Gastrocnemius medialis (tissue), 4 donors: ENCODE measurements at regions not wholly inside any gene's neighbourhood (a gene's known extent, or its start where the extent isn't known, plus 50 kb on each side); places are given as distances from the start of the nearest gene placed in this dataset.

Experiments
- ATAC-seq, 2 donors: fragments of 150-250 bp; one replicate each; pipeline ENCODE4 v1.9.1; 2016
- DNase-seq, 2 donors: peaks; one replicate each; pipeline ENCODE4 v3.0.0-alpha.2; 2019
- H3K27ac ChIP-seq, 4 donors: fragments of 200-600 bp; sonication (generic); 1 replicate in 1 of 4; 2 replicates in 3 of 4; pipeline ENCODE4 v1.5.1; 2016 to 2018; ENCODE audit warnings: mild to moderate bottlenecking in 2 of 4, moderate library complexity in 1 of 4
- H3K27me3 ChIP-seq, 3 donors: fragments of 200-600 bp; sonication (generic) in 2 of 3; 1 replicate in 1 of 3; 2 replicates in 2 of 3; pipeline versions ENCODE4 v1.5.1 to v1.6.0; 2016 to 2019; ENCODE audit warnings: mild to moderate bottlenecking in 1 of 3, moderate library complexity in 1 of 3
- H3K36me3 ChIP-seq, 2 donors: fragments of 200-600 bp; sonication (generic) in 1 of 2; one replicate each; pipeline ENCODE4 v1.5.1; 2017 to 2018
- H3K4me1 ChIP-seq, 2 donors: fragments of 200-600 bp; sonication (generic) in 1 of 2; one replicate each; pipeline ENCODE4 v1.5.1; 2016 to 2017; ENCODE audit warnings: mild to moderate bottlenecking in 2 of 2
- H3K4me3 ChIP-seq, 4 donors: fragments of 200-600 bp; sonication (generic) in 3 of 4; 1 replicate in 1 of 4; 2 replicates in 3 of 4; pipeline ENCODE4 v1.5.1; 2016 to 2019; ENCODE audit warnings: mild to moderate bottlenecking in 2 of 4
- H3K9me3 ChIP-seq, 3 donors: fragments of 200-600 bp; sonication (generic) in 2 of 3; 1 replicate in 1 of 3; 2 replicates in 2 of 3; pipeline ENCODE4 v1.5.1; 2016 to 2019
- POLR2A ChIP-seq, 2 donors: fragments of 450-650 bp; IDR thresholded peaks; one replicate each; pipeline ENCODE4 v1.6.1; 2017; ENCODE audit warnings: antibody characterized with exemption in 2 of 2, mild to moderate bottlenecking in 2 of 2, moderate library complexity in 2 of 2
- in situ Hi-C, 4 donors: fragments of 200-750 bp; cut with MboI; loops; one replicate each; pipeline versions ENCODE4 v1.15.0 to v1.8.0; 2017; ENCODE audit warnings: low sequenced_read_pairs in 4 of 4
- intact Hi-C: fragments of 100-400 bp; cut with DNase I; formaldehyde crosslinking; loops from one replicate; pipeline ENCODE4 v1.15.1; 2023; ENCODE audit warnings: low total_unique reads
- TF ChIP-seq, protein P1 (sequence below), 5 experiments: fragments of 450-650 bp in 3 of 5; fragments of 200-600 bp in 2 of 5; sonication (generic) in 2 of 5; IDR thresholded peaks in 4 of 5; conservative IDR thresholded peaks in 1 of 5; 1 replicate in 4 of 5; 2 replicates in 1 of 5; pipeline ENCODE4 v1.5.1; 2016 to 2019; ENCODE audit warnings: antibody characterized with exemption in 5 of 5, mild to moderate bottlenecking in 3 of 5, moderate library complexity in 3 of 5

DNA sequence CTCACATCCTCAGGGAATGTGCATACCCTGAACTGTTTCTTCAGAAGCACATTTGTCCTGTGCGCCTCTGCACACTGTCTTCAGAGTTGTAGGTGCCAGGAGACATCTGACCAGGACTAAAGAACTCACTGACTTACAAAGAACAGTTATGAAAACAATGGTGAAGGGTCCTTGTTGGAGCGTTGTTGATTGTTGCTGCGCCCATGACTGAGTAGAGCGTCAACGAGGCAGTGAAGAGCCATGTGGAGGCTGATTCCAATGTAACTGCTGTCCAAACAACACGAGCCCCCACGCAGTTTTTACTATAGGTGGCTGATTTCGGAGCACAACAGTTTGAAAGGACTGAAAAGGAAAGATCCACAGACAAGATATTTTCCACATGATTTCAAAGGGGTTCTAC, 380.3 kb downstream of the CDH26 start:
- Histone ChIP-seq H3K27ac (no peak overlapping the region), H3K4me3 (no peak overlapping the region), H3K9me3 (no peaks in the 10 kb centered on the region), H3K4me1 (no peaks in the 10 kb centered on the region), H3K27me3 (no peaks in the 10 kb centered on the region), H3K36me3 (no peaks in the 10 kb centered on the region)
- TF ChIP-seq POLR2A (IDR thresholded peaks at IDR 0.05), result no peak
- TF ChIP-seq, protein P1, sequence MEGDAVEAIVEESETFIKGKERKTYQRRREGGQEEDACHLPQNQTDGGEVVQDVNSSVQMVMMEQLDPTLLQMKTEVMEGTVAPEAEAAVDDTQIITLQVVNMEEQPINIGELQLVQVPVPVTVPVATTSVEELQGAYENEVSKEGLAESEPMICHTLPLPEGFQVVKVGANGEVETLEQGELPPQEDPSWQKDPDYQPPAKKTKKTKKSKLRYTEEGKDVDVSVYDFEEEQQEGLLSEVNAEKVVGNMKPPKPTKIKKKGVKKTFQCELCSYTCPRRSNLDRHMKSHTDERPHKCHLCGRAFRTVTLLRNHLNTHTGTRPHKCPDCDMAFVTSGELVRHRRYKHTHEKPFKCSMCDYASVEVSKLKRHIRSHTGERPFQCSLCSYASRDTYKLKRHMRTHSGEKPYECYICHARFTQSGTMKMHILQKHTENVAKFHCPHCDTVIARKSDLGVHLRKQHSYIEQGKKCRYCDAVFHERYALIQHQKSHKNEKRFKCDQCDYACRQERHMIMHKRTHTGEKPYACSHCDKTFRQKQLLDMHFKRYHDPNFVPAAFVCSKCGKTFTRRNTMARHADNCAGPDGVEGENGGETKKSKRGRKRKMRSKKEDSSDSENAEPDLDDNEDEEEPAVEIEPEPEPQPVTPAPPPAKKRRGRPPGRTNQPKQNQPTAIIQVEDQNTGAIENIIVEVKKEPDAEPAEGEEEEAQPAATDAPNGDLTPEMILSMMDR (IDR thresholded peaks at IDR 0.05 in 4 of 5, conservative IDR thresholded peaks at IDR 0.05 in 1 of 5), result no peak
- intact Hi-C loops, result no loop called here
- in situ Hi-C loops, result no loop called here
- no peak for ATAC-seq
- no peak for DNase-seq

DNA sequence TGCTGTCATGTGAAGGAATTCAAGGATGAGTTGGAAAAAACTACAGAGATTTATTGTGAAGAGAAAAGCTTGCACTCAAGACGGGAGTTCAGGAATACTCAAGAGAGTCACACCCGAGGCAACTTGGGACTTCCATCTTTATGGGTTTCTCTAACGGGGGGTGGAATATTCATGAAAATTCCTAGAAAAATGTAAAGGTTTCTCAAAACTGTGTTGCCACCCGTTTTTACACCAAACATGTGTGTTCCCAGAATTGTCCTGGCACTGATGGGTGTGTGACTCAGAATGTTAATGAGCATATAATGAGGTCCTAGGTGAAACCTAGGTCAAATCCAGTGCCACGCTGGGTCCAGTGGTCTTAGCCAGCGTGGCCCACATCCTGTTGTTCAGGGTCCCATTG, 381.5 kb downstream of the CDH26 start:
- no peaks in the 10 kb centered on the region for H3K4me1 ChIP-seq

DNA sequence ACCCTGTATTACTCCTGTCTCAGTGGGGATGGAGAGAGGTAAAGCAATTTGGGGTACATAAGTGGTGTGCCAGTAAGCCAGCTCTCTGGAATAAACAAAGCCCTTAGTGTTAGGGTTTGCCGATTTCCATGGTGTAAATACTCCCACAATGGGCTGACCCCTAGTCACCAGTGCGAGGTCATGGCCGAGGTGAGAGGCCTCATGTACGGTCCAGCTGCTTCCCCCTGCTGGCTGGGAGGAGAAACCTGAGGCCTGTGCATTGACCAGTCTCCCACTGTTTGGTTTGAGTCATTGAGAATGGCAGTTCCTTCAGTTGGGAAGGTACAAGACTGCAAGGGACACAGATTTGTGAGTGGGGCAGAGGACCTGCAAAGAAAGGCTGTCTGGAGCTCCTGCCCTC, 382.0 kb downstream of the CDH26 start:
- no peaks in the 10 kb centered on the region for H3K36me3 ChIP-seq
- intact Hi-C loops, result no loop called here
- DNase-seq (no peak), ATAC-seq (no peak)
- TF ChIP-seq, protein P1 (IDR thresholded peaks at IDR 0.05 in 4 of 5, conservative IDR thresholded peaks at IDR 0.05 in 1 of 5), result no peak
- no peak for TF ChIP-seq POLR2A (IDR thresholded peaks at IDR 0.05)
- in situ Hi-C loops, result no loop called here
- no peaks in the 10 kb centered on the region for H3K4me1 ChIP-seq
- no peak overlapping the region for H3K4me3 ChIP-seq
- no peaks in the 10 kb centered on the region for H3K27me3 ChIP-seq
- H3K9me3 ChIP-seq, result no peaks in the 10 kb centered on the region
- no peak overlapping the region for H3K27ac ChIP-seq

More for the DNA sequence above, 381.5 kb downstream of the CDH26 start:
- H3K9me3 ChIP-seq, result no peaks in the 10 kb centered on the region
- H3K4me3 ChIP-seq, result no peak overlapping the region
- intact Hi-C loops (no loop called here), in situ Hi-C loops (no loop called here)
- TF ChIP-seq, protein P1 (IDR thresholded peaks at IDR 0.05 in 4 of 5, conservative IDR thresholded peaks at IDR 0.05 in 1 of 5), result no peak
- DNase-seq (no peak), ATAC-seq (no peak)
- H3K27me3 ChIP-seq, result no peaks in the 10 kb centered on the region
- no peaks in the 10 kb centered on the region for H3K36me3 ChIP-seq
- no peak overlapping the region for H3K27ac ChIP-seq

DNA sequence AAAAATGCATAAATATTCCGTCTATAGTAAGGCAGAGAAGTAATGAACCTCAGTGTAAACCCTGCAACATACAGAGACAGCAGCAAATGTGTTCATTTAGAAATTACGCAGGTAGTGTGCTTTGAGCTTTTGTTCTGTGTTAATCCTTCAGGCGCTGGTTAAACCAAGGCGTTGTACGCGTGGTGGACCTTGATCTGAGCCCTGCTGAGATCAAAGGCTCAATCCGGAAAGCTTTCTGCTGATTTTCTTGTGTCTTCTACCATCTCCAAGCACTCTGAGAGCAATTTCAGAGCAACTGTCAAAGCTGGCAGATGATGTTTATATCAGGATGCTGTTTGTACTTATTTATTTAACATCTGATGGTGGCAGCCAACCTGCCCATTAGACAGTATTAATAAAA, 382.8 kb downstream of the CDH26 start:
- ATAC-seq (no peak), DNase-seq (no peak)
- intact Hi-C loops, result no loop called here
- H3K27me3 ChIP-seq, result no peaks in the 10 kb centered on the region
- no peak overlapping the region for H3K4me3 ChIP-seq
- no peak for TF ChIP-seq POLR2A (IDR thresholded peaks at IDR 0.05)
- TF ChIP-seq, protein P1 (IDR thresholded peaks at IDR 0.05 in 4 of 5, conservative IDR thresholded peaks at IDR 0.05 in 1 of 5), result no peak
- H3K36me3 ChIP-seq, result no peaks in the 10 kb centered on the region
- H3K4me1 ChIP-seq, result no peaks in the 10 kb centered on the region
- in situ Hi-C loops, result no loop called here
- H3K9me3 ChIP-seq, result no peaks in the 10 kb centered on the region
- no peak overlapping the region for H3K27ac ChIP-seq

DNA sequence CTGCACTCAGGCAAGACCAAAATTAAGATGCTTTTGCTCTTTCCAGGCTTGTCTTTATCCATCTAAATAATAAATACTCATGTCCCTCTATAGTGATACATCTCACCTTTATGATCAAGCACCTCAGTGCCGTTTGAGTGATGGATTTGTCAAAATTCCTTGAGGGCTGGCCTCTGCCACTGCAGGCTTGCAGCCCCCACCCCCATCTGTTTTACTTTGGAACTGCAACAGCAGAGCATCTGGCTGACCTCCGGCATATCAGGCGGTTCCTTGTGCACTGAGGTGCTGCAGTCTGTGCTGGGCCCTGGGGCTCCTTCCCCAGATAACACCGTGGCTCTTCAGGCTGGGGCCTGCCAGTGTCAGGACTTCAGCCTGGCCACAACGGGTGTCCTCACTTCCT, 386.9 kb downstream of the CDH26 start:
- H3K9me3 ChIP-seq, result no peaks in the 10 kb centered on the region
- no peak overlapping the region for H3K4me3 ChIP-seq
- no peaks in the 10 kb centered on the region for H3K4me1 ChIP-seq
- H3K27me3 ChIP-seq, result no peaks in the 10 kb centered on the region
- intact Hi-C loops (no loop called here), in situ Hi-C loops (no loop called here)
- no peak overlapping the region for H3K27ac ChIP-seq
- H3K36me3 ChIP-seq, result no peaks in the 10 kb centered on the region
- TF ChIP-seq POLR2A (IDR thresholded peaks at IDR 0.05), result no peak
- TF ChIP-seq, protein P1 (IDR thresholded peaks at IDR 0.05 in 4 of 5, conservative IDR thresholded peaks at IDR 0.05 in 1 of 5), result no peak
- ATAC-seq (no peak), DNase-seq (no peak)
